Skeletal muscle cell (primary cell): ENCODE measurements at regions not wholly inside any gene's neighbourhood (a gene's known extent, or its start where the extent isn't known, plus 50 kb on each side); places are given as distances from the start of the nearest gene placed in this dataset.

Source experiments
- DNase-seq: peaks from one replicate; pipeline ENCODE4 v3.0.0-alpha.2; 2010; ENCODE audit warnings: low read depth
- H3K4me3 ChIP-seq: 2 replicates; pipeline ENCODE4 v1.5.1; 2011; ENCODE audit warnings: low read depth, mild to moderate bottlenecking, control low read depth, low read length, moderate library complexity

- H3K4me3 ChIP-seq, result no peak overlapping the region
- no peak for DNase-seq
Observed at GRCh38 chr4:41358647-41359421, 102.1 kb downstream of the UCHL1 start.

- no peak for DNase-seq
- H3K4me3 ChIP-seq, result no peak overlapping the region
Observed at GRCh38 chr4:41359422-41359775, 102.7 kb downstream of the UCHL1 start.

DNA sequence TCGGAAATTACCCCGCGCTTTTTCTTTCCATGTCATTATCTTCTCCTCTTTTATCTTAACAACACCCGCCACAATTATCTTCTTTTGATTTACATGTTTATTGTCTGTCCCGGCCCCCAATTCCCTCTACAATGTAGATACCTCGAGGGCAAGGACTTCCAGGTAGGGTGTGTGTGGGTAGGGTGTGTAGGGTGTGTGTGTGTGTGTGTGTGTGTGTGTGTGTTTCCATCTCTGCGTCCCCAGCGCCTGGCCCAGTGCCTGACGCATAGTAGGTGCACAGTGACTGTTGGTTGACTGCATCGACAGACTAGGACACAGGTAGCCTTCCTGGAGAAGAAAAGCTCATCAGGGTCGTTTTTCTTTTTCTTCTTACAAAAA lies 103.1 kb downstream of the UCHL1 start:
- DNase-seq, result no peak
- no peak overlapping the region for H3K4me3 ChIP-seq

DNA sequence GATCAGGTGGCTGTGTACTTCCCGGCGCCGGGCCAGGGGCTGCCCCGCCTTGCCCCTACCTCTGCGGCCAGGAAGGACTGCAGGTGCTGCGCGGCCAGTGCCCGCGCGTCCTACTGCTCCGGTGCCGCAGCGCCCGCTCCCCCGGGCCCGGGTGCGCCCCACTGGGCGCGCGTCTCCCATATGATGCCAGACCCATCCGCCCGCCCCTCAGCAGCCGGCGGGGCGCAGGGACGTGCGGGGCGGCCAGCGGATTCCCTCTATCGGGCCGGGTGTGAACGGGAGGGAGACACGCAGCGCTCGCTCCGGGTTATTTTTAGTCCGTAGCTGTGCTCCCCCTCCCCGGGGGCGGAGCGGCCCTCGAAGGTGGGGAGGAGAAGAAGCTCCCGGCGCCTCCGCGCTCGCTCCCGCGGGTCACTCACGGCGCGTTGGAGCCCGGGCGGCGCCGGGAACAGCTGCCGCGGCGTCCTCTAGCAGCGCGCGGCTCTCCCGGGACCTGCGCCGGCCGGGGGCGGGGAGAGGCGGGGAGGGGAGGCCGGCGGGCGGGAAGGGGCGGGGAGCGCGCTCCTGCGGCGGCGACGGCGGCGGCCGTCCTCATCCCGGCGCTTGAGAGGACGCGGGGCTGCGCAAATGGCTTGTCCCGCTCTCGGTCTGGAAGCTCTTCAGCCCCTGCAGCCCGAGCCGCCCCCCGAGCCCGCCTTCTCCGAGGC lies 103.6 kb downstream of the UCHL1 start:
- no peak for DNase-seq
- H3K4me3 ChIP-seq, result peak overlapping the region; percentile 57

GRCh38 chr4:41360921-41361793 lies 104.4 kb downstream of the UCHL1 start:
- no peak for DNase-seq
- peak overlapping the region; percentile 57 for H3K4me3 ChIP-seq

- H3K4me3 ChIP-seq, result no peak overlapping the region
- no peak for DNase-seq
Observed at GRCh38 chr4:41361794-41362526, 105.2 kb downstream of the UCHL1 start.

GRCh38 chr4:41362621-41363383 lies 106.1 kb downstream of the UCHL1 start:
- no peak for DNase-seq
- no peak overlapping the region for H3K4me3 ChIP-seq

DNA sequence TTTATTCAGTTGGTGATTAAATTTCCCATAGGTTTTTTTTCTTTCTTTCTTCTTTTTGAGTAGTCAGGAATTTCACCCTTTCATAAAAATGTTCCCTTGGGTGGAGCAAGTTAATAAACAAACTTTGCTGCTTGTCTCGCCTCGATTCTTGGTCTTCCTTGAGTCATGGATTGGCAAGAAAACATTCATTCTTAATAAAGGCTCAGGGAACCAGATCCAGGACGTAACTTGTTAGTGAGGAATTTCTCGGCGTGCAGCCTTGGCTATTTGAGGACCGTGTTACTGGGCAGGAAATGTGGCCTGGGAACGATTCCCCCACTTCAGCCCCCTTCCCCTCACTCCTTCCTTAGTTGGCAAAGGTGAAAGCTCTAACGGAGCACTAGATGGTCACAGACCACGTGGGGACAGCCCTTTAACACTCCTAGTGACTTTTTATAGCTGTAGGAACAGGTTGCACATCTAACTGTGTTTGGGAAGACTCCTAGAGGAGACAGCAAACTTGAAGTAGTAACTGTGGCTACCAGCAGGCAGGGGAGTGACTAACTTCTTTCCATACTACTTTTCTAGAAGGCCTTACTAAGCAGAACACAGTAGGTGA lies 106.8 kb downstream of the UCHL1 start:
- DNase-seq, result no peak
- H3K4me3 ChIP-seq, result no peak overlapping the region

DNA sequence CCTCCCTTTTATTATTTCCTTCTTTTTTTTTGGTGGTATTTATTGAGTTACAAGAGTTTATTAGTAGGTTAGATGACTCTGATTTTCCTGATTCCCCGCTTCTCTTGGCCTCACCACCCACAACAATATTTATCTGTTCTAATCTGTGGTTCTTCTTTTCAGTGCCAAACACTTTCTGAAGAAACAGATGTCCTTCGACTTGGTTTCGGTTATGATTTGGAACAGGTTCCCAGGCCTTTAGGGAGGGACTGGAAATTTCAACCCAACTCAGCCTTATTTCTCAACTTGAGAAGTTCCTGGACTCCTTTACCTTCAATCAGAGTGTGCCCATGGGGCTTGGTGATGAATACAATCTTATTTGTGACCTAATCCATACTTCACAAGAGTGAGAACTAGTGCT lies 108.1 kb downstream of the UCHL1 start:
- H3K4me3 ChIP-seq, result no peak overlapping the region
- no peak for DNase-seq

- no peak for DNase-seq
- no peak overlapping the region for H3K4me3 ChIP-seq
Observed at GRCh38 chr4:41365681-41366080, 109.0 kb downstream of the UCHL1 start.

DNA sequence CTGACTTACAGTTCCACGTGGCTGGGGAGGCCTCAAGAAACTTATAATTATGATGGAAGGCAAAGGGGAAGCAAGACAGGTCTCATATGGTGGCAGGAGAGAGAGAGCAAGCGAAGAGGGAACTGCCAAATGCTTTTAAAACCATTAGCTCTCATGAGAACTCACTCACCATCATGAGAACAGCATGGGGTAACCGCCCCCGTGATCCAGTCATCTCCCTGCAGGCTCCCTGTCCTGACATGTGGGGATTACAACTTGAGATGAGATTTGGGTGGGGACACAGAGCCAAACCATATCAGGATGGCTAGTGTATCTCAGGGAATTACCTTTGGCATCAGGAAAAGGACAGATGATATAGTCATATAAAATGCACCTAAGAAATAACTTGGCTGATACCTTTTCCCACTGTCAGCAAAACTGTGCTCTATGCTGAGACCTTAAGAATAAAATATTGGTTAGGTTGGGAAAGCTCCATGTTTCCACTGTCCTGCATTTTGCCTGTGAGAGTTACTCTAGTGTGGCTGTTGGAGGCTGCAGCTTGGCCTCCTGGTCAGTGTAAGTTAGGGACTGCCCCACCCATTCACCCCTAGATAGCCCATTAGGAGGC lies 110.3 kb downstream of the UCHL1 start:
- DNase-seq, result no peak

GRCh38 chr4:41369680-41370079 lies 113.0 kb downstream of the UCHL1 start:
- DNase-seq, result no peak

More for the DNA sequence above, 110.3 kb downstream of the UCHL1 start:
- H3K4me3 ChIP-seq, result no peak overlapping the region

GRCh38 chr4:41373221-41373620 lies 116.5 kb downstream of the UCHL1 start:
- H3K4me3 ChIP-seq, result no peak overlapping the region
- no peak for DNase-seq

More at GRCh38 chr4:41369680-41370079, 113.0 kb downstream of the UCHL1 start:
- H3K4me3 ChIP-seq, result no peak overlapping the region

DNA sequence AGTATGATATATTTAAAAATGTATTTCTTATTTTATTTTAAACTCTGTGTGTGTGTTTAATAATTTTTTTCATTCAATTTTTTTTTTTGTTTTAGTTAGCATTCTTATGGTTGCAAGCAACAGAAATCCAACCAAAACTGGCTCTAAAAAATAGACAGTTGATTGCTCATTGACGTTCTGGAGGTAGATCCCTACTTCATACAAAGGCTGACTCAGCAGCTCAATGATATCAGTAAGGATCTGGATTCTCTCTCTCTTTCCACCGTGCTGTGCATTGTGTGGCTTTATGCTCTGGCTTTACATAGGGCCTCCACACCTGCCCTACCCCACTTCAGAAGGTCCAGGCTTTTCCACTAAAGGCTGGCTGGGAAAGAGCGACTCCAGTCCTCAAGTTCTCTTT lies 117.8 kb downstream of the UCHL1 start:
- no peak overlapping the region for H3K4me3 ChIP-seq
- no peak for DNase-seq

DNA sequence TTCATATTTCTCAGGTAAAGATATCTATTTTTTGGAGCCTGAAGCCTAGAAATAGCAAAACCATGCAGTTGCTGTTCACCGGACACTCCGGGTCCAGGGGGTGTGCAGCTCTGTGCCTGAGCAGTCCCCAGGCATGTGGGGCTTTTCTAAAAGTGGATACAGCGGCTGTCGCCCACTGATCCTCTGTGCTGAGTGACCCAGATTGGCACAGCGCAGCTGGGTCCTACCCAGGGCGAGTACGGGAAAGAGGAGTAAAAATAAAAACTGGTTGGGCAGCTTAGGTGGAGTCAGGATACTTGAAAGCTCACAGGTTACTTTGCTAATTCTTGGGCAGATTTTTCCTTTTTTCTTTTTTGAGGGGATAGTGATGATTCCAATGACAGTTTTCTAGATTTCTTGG lies 118.8 kb downstream of the UCHL1 start:
- DNase-seq, result no peak
- H3K4me3 ChIP-seq, result no peak overlapping the region

DNA sequence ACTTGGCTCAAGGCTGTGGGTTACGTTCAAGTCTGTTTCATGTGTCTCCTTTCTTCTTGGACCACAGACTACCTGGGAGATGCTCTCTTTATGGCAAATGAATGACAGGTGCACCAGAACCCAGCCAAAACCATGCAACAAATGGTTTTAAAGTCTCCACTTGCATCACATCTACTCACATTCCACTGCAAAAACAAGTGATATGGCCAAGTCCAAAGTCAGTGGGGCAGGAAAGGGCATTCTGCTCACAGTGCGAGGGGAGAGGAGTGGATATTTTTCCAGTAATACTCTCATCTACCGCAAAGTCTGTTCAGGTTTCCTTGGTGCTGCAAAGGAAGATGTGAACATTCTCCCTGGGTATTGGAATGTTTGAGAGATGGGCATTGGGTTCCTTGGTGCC lies 120.5 kb downstream of the UCHL1 start:
- no peak for DNase-seq
- no peak overlapping the region for H3K4me3 ChIP-seq

DNA sequence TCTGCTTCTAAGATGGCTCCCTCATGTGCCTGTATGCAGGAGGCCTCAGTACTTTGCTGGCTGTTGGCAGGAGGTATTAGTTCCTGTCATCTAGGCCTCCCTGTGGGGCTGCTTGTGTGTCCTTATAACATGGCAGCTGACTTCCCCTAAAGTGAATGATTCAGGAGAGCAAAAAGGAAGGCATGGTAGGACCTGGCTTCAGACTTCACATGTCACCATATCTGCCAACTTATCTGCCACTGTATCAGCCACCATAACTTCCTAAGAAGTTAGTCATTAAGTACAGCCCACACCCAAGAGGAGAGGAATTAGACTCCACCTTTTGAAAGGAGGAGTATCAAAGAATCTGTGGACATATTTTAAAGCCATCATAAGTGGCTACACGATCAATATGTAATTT lies 122.5 kb downstream of the UCHL1 start:
- DNase-seq, result no peak
- no peak overlapping the region for H3K4me3 ChIP-seq

DNA sequence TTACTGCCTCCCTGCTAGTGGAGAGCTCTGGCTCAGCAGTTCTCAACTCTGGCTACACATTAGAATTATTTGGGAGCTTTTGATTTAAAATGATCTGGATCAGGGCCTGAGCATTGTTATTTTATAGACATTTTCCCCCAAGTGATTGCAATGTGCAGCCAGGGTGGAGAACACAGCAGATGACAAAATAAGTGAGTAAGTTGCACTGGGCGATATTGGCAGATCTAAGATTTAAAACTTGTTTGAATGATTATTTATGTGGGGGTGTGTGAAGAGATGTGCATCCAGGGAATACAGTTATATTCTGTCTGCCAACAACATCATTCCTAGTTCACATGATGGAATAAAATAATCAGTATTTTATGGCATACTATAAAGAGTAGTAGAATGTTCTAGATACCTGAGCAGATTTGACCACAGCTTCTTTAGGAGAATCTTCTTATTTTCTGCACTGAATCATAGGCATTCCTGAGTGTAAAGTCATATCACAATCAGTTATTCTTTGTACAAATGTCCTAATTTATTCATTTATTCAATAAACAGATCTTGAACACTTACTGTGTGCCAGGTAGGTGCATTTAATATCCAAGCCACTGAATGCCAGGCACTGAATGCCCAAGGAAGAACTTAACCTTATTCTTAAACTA lies 123.9 kb downstream of the UCHL1 start:
- DNase-seq, result no peak
- H3K4me3 ChIP-seq, result no peak overlapping the region
